Neural cell (in vitro differentiated cells): ENCODE measurements at regions not wholly inside any gene's neighbourhood (a gene's known extent, or its start where the extent isn't known, plus 50 kb on each side); places are given as distances from the start of the nearest gene placed in this dataset.

ENCODE experiments used
- H2AFZ ChIP-seq: fragments of 200-600, 300-800 bp; sonication (generic), shearing (Covaris generic); 2 replicates; pipeline ENCODE4 v1.6.0; 2014; ENCODE audit warnings: low read depth, mild to moderate bottlenecking, antibody characterized with exemption, low read length, moderate library complexity
- H3F3A ChIP-seq: fragments of 200-600 bp; shearing (Covaris generic); 2 replicates; pipeline ENCODE4 v1.6.1; 2016; ENCODE audit warnings: mild to moderate bottlenecking, moderate library complexity, mixed read lengths, antibody characterized with exemption, low read length; ENCODE audit not compliant: insufficient read depth, poor library complexity, severe bottlenecking
- H3K27ac ChIP-seq: fragments of 200-600, 300-800 bp; sonication (generic), shearing (Covaris generic); 2 replicates; pipeline ENCODE4 v1.5.1; 2014; ENCODE audit warnings: mild to moderate bottlenecking, low read length, moderate library complexity
- H3K27me3 ChIP-seq: fragments of 300-800, 200-600 bp; sonication (generic), shearing (Covaris generic); 2 replicates; pipeline ENCODE4 v1.6.0; 2014; ENCODE audit warnings: mild to moderate bottlenecking, low read depth, low read length, moderate library complexity; ENCODE audit not compliant: insufficient read depth
- H3K36me3 ChIP-seq: fragments of 300-800, 200-600 bp; sonication (generic), shearing (Covaris generic); 2 replicates; pipeline ENCODE4 v1.5.1; 2014; ENCODE audit warnings: mild to moderate bottlenecking, antibody characterized with exemption, low read length, moderate library complexity; ENCODE audit not compliant: insufficient read depth
- H3K4me2 ChIP-seq: fragments of 300-800, 200-600 bp; sonication (generic), shearing (Covaris generic); 2 replicates; pipeline ENCODE4 v1.6.0; 2014; ENCODE audit warnings: mild to moderate bottlenecking, low read length
- H3K4me3 ChIP-seq: fragments of 300-800, 200-600 bp; sonication (generic), shearing (Covaris generic); 2 replicates; pipeline ENCODE4 v1.5.1; 2014; ENCODE audit warnings: mild to moderate bottlenecking, low read length, moderate library complexity
- H3K79me2 ChIP-seq: fragments of 200-600 bp; shearing (Covaris generic); replicated peaks from 2 replicates; pipeline ENCODE4 v1.6.0; 2014; ENCODE audit warnings: mild to moderate bottlenecking, low read length, moderate library complexity; ENCODE audit not compliant: insufficient read depth
- H3K9ac ChIP-seq: fragments of 300-800, 200-600 bp; sonication (generic), shearing (Covaris generic); 2 replicates; pipeline ENCODE4 v1.6.1; 2016; ENCODE audit warnings: mild to moderate bottlenecking, low read length, mixed read lengths
- H3K9me2 ChIP-seq: fragments of 200-600 bp; shearing (Covaris generic); 2 replicates; pipeline ENCODE4 v1.6.1; 2016; ENCODE audit warnings: mild to moderate bottlenecking, low read length, mixed read lengths; ENCODE audit not compliant: insufficient read depth
- H3K9me3 ChIP-seq: fragments of 200-600, 300-800 bp; sonication (generic), shearing (Covaris generic); 2 replicates; pipeline ENCODE4 v1.6.1; 2016; ENCODE audit warnings: mild to moderate bottlenecking, mixed run types, low read length, moderate library complexity, mixed read lengths
- H4K20me1 ChIP-seq: fragments of 200-600 bp; shearing (Covaris generic); 2 replicates; pipeline ENCODE4 v1.6.1; 2016; ENCODE audit warnings: mild to moderate bottlenecking, mixed run types; ENCODE audit not compliant: insufficient read depth
- EP300 ChIP-seq: fragments of 450-650 bp; conservative IDR thresholded peaks from 2 replicates; pipeline ENCODE4 v1.6.1; 2014; ENCODE audit warnings: antibody characterized with exemption, mild to moderate bottlenecking, moderate library complexity; ENCODE audit not compliant: poor library complexity, severe bottlenecking
- EZH2 ChIP-seq: fragments of 200-600, 300-800 bp; shearing (Covaris generic), sonication (generic); IDR thresholded peaks from 2 replicates; pipeline ENCODE4 v1.6.1; 2014; ENCODE audit warnings: antibody characterized with exemption, low read length, borderline replicate concordance, mild to moderate bottlenecking; ENCODE audit not compliant: insufficient read depth, poor library complexity, severe bottlenecking
- MXI1 ChIP-seq: fragments of 450-650 bp; conservative IDR thresholded peaks from 2 replicates; pipeline ENCODE4 v1.6.1; 2014; ENCODE audit warnings: antibody characterized with exemption, mild to moderate bottlenecking; ENCODE audit not compliant: poor library complexity, severe bottlenecking
- POLR2AphosphoS5 ChIP-seq: IDR thresholded peaks from 2 replicates; pipeline ENCODE4 v1.6.1; 2012
- RAD21 ChIP-seq: fragments of 450-650 bp; conservative IDR thresholded peaks from 2 replicates; pipeline ENCODE4 v1.6.1; 2014; ENCODE audit warnings: antibody characterized with exemption, mild to moderate bottlenecking, moderate library complexity
- SMC3 ChIP-seq: fragments of 450-650 bp; conservative IDR thresholded peaks from 2 replicates; pipeline ENCODE4 v1.6.1; 2014; ENCODE audit warnings: antibody characterized with exemption, mild to moderate bottlenecking, moderate library complexity; ENCODE audit not compliant: poor library complexity
- TAF1 ChIP-seq: IDR thresholded peaks from 2 replicates; pipeline ENCODE4 v1.6.1; 2012; ENCODE audit warnings: low read depth
- TF ChIP-seq, protein P1 (sequence below): fragments of 450-650 bp; IDR thresholded peaks from 2 replicates; pipeline ENCODE4 v1.5.1; 2014; ENCODE audit warnings: antibody characterized with exemption, mild to moderate bottlenecking, moderate library complexity; ENCODE audit not compliant: poor library complexity, severe bottlenecking
- TF ChIP-seq, protein P2 (sequence below): IDR thresholded peaks from 2 replicates; pipeline ENCODE4 v1.6.1; 2012; ENCODE audit warnings: borderline replicate concordance

DNA sequence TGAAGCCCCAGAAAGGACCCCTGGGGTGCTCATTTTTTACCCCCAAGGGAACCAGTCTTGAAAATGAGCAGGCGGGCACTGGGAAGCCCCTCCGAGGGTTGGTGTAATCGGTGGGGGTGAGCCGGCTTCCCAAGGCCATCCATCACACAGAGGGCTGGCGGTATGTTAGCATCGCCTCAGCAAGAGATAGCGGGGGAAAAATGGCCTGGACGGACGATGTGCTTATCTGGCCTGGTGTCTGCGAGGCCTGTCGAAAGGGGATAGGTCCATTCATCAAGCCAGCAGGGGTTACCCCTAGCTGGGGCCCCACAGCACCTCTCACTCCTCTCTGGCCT lies 188.9 kb downstream of the IRF8 start:
- TF ChIP-seq, protein P1, sequence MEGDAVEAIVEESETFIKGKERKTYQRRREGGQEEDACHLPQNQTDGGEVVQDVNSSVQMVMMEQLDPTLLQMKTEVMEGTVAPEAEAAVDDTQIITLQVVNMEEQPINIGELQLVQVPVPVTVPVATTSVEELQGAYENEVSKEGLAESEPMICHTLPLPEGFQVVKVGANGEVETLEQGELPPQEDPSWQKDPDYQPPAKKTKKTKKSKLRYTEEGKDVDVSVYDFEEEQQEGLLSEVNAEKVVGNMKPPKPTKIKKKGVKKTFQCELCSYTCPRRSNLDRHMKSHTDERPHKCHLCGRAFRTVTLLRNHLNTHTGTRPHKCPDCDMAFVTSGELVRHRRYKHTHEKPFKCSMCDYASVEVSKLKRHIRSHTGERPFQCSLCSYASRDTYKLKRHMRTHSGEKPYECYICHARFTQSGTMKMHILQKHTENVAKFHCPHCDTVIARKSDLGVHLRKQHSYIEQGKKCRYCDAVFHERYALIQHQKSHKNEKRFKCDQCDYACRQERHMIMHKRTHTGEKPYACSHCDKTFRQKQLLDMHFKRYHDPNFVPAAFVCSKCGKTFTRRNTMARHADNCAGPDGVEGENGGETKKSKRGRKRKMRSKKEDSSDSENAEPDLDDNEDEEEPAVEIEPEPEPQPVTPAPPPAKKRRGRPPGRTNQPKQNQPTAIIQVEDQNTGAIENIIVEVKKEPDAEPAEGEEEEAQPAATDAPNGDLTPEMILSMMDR: no peak
- TF ChIP-seq EZH2: no peak
- no peak for TF ChIP-seq POLR2AphosphoS5
- no peak for TF ChIP-seq MXI1
- TF ChIP-seq SMC3: no peak
- TF ChIP-seq, protein P2, sequence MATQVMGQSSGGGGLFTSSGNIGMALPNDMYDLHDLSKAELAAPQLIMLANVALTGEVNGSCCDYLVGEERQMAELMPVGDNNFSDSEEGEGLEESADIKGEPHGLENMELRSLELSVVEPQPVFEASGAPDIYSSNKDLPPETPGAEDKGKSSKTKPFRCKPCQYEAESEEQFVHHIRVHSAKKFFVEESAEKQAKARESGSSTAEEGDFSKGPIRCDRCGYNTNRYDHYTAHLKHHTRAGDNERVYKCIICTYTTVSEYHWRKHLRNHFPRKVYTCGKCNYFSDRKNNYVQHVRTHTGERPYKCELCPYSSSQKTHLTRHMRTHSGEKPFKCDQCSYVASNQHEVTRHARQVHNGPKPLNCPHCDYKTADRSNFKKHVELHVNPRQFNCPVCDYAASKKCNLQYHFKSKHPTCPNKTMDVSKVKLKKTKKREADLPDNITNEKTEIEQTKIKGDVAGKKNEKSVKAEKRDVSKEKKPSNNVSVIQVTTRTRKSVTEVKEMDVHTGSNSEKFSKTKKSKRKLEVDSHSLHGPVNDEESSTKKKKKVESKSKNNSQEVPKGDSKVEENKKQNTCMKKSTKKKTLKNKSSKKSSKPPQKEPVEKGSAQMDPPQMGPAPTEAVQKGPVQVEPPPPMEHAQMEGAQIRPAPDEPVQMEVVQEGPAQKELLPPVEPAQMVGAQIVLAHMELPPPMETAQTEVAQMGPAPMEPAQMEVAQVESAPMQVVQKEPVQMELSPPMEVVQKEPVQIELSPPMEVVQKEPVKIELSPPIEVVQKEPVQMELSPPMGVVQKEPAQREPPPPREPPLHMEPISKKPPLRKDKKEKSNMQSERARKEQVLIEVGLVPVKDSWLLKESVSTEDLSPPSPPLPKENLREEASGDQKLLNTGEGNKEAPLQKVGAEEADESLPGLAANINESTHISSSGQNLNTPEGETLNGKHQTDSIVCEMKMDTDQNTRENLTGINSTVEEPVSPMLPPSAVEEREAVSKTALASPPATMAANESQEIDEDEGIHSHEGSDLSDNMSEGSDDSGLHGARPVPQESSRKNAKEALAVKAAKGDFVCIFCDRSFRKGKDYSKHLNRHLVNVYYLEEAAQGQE: no peak
- no peak for TF ChIP-seq RAD21
- no peak for TF ChIP-seq EP300
- no peak for TF ChIP-seq TAF1

DNA sequence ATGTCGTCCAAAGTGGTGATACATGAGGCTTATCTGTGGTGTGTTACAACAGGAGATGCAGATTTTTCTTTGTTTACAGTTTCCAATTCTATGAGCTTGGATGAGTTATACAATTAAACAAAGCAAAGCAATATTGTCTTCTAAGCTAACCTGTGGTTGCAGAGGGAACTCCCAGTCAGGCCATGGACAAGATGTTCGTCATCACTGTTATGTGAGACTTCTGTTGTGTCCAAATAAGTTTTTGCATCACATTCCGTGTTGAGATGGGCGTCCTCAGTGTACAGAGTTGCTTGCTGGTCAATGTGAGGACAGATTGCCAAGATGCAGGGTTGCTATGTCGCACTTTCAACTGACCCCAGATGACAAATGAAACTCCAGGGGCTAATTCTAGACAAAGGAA lies 189.3 kb downstream of the IRF8 start:
- no peak overlapping the region for H3K4me2 ChIP-seq
- H3K36me3 ChIP-seq: no peaks in the 10 kb centered on the region
- no peaks in the 10 kb centered on the region for H3K27me3 ChIP-seq
- H3K9me3 ChIP-seq: no peaks in the 10 kb centered on the region
- H3K27ac ChIP-seq: no peak overlapping the region
- H3K9me2 ChIP-seq: no peaks in the 10 kb centered on the region
- H3K9ac ChIP-seq: no peak overlapping the region
- no peak for TF ChIP-seq RAD21
- H3F3A ChIP-seq: no peaks in the 10 kb centered on the region
- no peaks in the 10 kb centered on the region for H3K79me2 ChIP-seq
- no peaks in the 10 kb centered on the region for H4K20me1 ChIP-seq
- no peak overlapping the region for H2AFZ ChIP-seq
- H3K4me3 ChIP-seq: no peak overlapping the region

More for the DNA sequence above, 188.9 kb downstream of the IRF8 start:
- Histone ChIP-seq H4K20me1 (no peaks in the 10 kb centered on the region), H3K36me3 (no peaks in the 10 kb centered on the region), H3K9me3 (no peaks in the 10 kb centered on the region), H3K27me3 (no peaks in the 10 kb centered on the region), H3K4me2 (no peak overlapping the region), H3K9me2 (no peaks in the 10 kb centered on the region), H2AFZ (no peak overlapping the region), H3K9ac (no peak overlapping the region), H3K27ac (no peak overlapping the region), H3K4me3 (no peak overlapping the region), H3F3A (no peaks in the 10 kb centered on the region), H3K79me2 (no peaks in the 10 kb centered on the region)

DNA sequence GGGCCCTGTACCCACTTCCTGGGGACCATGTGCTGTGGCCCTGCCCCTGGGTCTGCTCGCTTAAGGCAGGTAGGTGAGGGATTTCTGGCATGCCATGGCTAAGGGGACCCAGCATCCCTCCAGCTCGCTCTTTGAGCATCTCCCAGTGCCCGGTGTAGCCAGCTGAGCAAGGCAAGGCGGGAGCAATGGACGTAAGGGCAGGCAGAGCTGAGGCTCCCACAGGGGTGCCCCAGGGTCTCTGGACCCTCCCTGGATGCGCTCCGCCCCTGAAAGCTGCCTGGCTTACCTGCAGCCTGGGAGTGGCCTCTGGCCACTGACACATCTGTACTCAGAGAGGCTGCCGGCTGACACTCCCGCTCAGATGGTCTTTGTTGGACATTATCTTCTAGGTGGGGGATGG lies 189.9 kb downstream of the IRF8 start:
- no peaks in the 10 kb centered on the region for H3K9me3 ChIP-seq
- H3K9ac ChIP-seq: no peak overlapping the region
- no peaks in the 10 kb centered on the region for H3K27me3 ChIP-seq
- no peak overlapping the region for H3K4me2 ChIP-seq
- no peaks in the 10 kb centered on the region for H3F3A ChIP-seq
- H2AFZ ChIP-seq: no peak overlapping the region
- no peak overlapping the region for H3K4me3 ChIP-seq
- no peaks in the 10 kb centered on the region for H3K36me3 ChIP-seq
- no peaks in the 10 kb centered on the region for H3K79me2 ChIP-seq
- H3K27ac ChIP-seq: no peak overlapping the region
- no peaks in the 10 kb centered on the region for H4K20me1 ChIP-seq
- H3K9me2 ChIP-seq: no peaks in the 10 kb centered on the region
- TF ChIP-seq EZH2 (no peak), EP300 (no peak), RAD21 (no peak), TAF1 (no peak)
- TF ChIP-seq, protein P2: no peak
- TF ChIP-seq, protein P1: no peak
